WI38 (cell line): ENCODE measurements at regions not wholly inside any gene's neighbourhood (a gene's known extent, or its start where the extent isn't known, plus 50 kb on each side); places are given as distances from the start of the nearest gene placed in this dataset.

Experiments
- H3K4me3 ChIP-seq: 2 replicates; pipeline ENCODE4 v1.5.1; 2011; ENCODE audit warnings: low read depth, mild to moderate bottlenecking, control low read depth, low read length
- CTCF ChIP-seq: IDR thresholded peaks from 2 replicates; pipeline ENCODE4 v1.5.1; 2012; ENCODE audit warnings: low read depth, mild to moderate bottlenecking, control low read depth, low read length

GRCh38 chr12:92995258-92995903 is 66.3 kb upstream of the EEA1 start:
- no peak overlapping the region for H3K4me3 ChIP-seq
- TF ChIP-seq CTCF = no peak

DNA sequence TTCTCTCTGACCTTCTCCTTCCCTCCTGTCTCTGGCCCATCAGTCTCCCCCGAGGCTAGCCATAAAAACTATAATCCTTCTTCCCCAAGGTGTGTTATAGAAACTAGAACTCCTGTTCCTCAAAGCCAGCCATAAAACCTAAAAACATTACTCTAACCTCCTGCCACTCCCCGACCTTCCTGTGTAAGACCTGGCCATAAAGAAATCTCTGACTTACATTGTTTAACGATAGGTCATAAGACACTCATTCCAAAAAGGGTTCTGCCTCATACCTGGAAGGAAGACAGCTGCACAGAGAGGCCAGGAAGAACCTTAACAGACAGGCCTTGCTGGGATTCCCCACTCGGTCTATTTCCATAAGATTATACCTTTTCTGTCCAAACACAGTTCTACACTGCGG is 70.9 kb upstream of the EEA1 start:
- H3K4me3 ChIP-seq = no peak overlapping the region
- no peak for TF ChIP-seq CTCF

- TF ChIP-seq CTCF = no peak
- H3K4me3 ChIP-seq = no peak overlapping the region
Measured at GRCh38 chr12:93001407-93001806, 72.3 kb upstream of the EEA1 start.

DNA sequence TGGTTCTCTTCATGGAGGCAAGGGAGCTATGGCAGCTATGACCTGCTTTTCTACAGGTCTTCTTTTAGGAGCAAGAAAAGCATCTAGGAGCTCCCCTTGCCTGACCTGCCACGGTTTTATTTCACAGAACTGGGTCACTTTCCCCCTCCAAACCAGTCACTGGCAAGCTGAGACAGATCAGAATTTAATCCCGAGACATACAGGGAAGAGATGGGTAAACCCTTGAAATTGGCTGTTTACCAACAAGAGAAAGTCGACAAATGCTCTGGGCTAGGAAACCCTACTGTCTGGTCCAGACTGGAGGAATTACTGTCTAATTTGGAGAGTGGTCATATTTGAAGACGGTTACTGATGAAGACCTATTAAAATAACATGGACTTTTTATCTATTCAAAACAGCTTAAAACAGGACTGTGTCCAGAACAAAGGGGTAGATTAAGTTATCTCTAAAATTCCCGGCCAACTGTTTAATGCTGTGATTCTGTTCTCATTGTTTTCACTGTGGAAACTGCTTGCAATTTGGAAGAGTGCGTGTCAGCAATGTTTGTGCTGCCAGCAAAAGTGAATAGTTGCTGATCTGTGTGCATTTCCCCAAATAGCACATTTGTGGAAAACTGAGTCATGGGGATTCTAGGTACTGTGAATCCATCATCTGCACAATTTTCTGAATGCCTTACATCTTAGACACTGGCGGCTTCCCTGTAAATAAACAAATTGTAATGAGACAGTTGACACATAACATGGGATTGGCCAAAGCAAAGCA is 73.4 kb upstream of the EEA1 start:
- no peak for TF ChIP-seq CTCF

DNA sequence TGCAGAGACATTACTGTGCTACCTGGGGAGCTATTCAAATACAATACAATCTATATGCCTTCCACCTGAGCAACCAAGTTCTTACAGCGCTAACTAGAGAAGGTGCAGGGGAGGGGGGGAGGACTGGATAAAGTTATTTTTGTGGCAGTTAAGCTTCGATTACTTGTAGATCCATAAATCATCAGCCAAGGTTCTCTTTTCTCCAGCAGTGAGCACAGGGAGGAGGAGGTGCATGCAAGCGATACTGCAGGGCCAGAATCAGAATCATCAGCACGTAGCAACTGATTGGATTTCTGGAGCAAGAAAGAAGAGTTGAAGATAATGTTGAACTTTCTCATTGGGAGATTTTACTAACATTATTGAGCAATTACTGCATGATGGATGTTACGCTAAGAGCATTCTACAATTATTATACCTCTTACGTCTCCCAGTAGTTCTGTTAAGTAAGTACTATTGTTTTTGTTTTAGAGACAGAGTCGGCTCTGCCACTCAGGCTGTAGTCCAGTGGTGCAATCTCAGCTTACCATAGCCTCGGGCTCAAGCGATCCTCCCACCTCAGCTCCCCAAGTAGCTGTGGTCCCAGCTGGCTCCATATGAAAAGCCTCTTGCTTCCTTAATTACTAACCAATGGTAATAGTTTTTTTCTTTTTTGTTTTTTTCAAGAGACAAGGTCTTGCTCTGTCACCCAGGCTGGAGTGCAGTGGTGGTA is 74.6 kb upstream of the EEA1 start:
- TF ChIP-seq CTCF = no peak

More for the DNA sequence above, 73.4 kb upstream of the EEA1 start:
- no peak overlapping the region for H3K4me3 ChIP-seq

DNA sequence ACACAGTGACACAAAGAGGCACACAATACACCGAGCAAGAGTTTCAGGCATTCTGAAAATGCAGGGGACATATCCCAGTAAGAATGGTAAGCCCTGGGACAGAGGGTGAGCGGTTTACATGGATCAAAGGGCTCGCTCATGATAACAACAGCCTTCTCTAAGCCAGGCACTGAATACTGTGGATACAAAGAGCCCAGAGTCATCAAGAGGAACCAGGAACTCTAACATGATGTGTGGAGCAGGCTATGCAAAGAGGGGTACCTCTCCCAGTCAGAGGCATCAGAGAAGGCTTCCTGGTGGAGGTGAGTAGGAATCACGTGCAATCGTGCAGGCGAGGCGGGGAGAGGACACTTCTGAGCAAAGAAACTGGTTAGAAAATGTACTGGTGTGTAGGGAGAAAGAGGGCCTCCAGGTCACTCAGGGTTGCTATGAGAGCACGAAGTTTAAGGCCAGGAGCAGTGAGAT is 76.9 kb upstream of the EEA1 start:
- H3K4me3 ChIP-seq = no peak overlapping the region
- no peak for TF ChIP-seq CTCF

More for the DNA sequence above, 74.6 kb upstream of the EEA1 start:
- H3K4me3 ChIP-seq = no peak overlapping the region
